Activated T-cell treated with anti-CD3 and anti-CD28 coated beads, Interleukin-2, amount 50 U/mL, for 4 hours (primary cell): ENCODE measurements at regions not wholly inside any gene's neighbourhood (a gene's known extent, or its start where the extent isn't known, plus 50 kb on each side); places are given as distances from the start of the nearest gene placed in this dataset.

Source experiments
- ATAC-seq, 2 donors: fragments of 200-7000 bp; cut with Tn5 transposase; one replicate each; pipeline ENCODE4 v1.10.0; 2021
- DNase-seq: peaks from one replicate; pipeline ENCODE4 v3.0.0-alpha.2; 2020
- H3K27me3 Mint-ChIP-seq: one replicate; pipeline ENCODE4 v1.8.0; 2021; ENCODE audit warnings: low read depth, mixed read lengths
- H3K36me3 Mint-ChIP-seq: one replicate; pipeline ENCODE4 v1.8.0; 2022; ENCODE audit warnings: mixed read lengths; ENCODE audit not compliant: insufficient read depth
- H3K4me1 Mint-ChIP-seq: one replicate; pipeline ENCODE4 v1.8.0; 2021; ENCODE audit warnings: low read depth, mixed read lengths
- H3K4me3 Mint-ChIP-seq: one replicate; pipeline ENCODE4 v1.8.0; 2021; ENCODE audit warnings: mild to moderate bottlenecking, moderate library complexity, mixed read lengths
- H3K9me3 Mint-ChIP-seq: one replicate; pipeline ENCODE4 v1.8.0; 2021; ENCODE audit warnings: mixed read lengths

GRCh38 chr20:50399917-50400704 is 110.1 kb upstream of the PTPN1 start:
- Mint-ChIP-seq H3K4me3 (no peak overlapping the region), H3K4me1 (no peaks in the 10 kb centered on the region)

GRCh38 chr20:50400705-50401586 is 109.2 kb upstream of the PTPN1 start:
- Mint-ChIP-seq H3K9me3 (no peaks in the 10 kb centered on the region), H3K4me3 (no peak overlapping the region), H3K4me1 (no peaks in the 10 kb centered on the region), H3K36me3 (no peaks in the 10 kb centered on the region), H3K27me3 (peaks cover 5% of the 10 kb centered on the region)
- DNase-seq (no peak), ATAC-seq (no peak)

More at GRCh38 chr20:50399917-50400704, 110.1 kb upstream of the PTPN1 start:
- ATAC-seq (no peak), DNase-seq (no peak)
- Mint-ChIP-seq H3K27me3 (peaks cover 5% of the 10 kb centered on the region), H3K9me3 (no peaks in the 10 kb centered on the region), H3K36me3 (no peaks in the 10 kb centered on the region)

- H3K36me3 Mint-ChIP-seq, result no peaks in the 10 kb centered on the region
- ATAC-seq, result no peak
- H3K27me3 Mint-ChIP-seq, result peaks cover 7% of the 10 kb centered on the region
- no peaks in the 10 kb centered on the region for H3K4me1 Mint-ChIP-seq
- H3K4me3 Mint-ChIP-seq, result no peak overlapping the region
- H3K9me3 Mint-ChIP-seq, result no peaks in the 10 kb centered on the region
- DNase-seq, result no peak
Measured at GRCh38 chr20:50401587-50402418, 108.4 kb upstream of the PTPN1 start.

GRCh38 chr20:50403565-50404418 is 106.4 kb upstream of the PTPN1 start:
- Mint-ChIP-seq H3K4me3 (no peak overlapping the region), H3K4me1 (no peaks in the 10 kb centered on the region), H3K9me3 (no peaks in the 10 kb centered on the region), H3K27me3 (peaks cover 8% of the 10 kb centered on the region), H3K36me3 (no peaks in the 10 kb centered on the region)
- no peak for ATAC-seq
- no peak for DNase-seq

GRCh38 chr20:50404419-50405234 is 105.6 kb upstream of the PTPN1 start:
- Mint-ChIP-seq H3K4me1 (no peaks in the 10 kb centered on the region), H3K4me3 (no peak overlapping the region), H3K27me3 (peaks cover 8% of the 10 kb centered on the region), H3K36me3 (no peaks in the 10 kb centered on the region), H3K9me3 (no peaks in the 10 kb centered on the region)
- ATAC-seq (no peak), DNase-seq (no peak)

GRCh38 chr20:50405235-50405914 is 104.8 kb upstream of the PTPN1 start:
- DNase-seq (no peak), ATAC-seq (no peak)
- Mint-ChIP-seq H3K27me3 (peaks cover 8% of the 10 kb centered on the region), H3K4me3 (no peak overlapping the region), H3K4me1 (no peaks in the 10 kb centered on the region), H3K9me3 (no peaks in the 10 kb centered on the region), H3K36me3 (no peaks in the 10 kb centered on the region)

- Mint-ChIP-seq H3K4me3 (no peak overlapping the region), H3K36me3 (no peaks in the 10 kb centered on the region), H3K4me1 (no peaks in the 10 kb centered on the region), H3K9me3 (no peaks in the 10 kb centered on the region), H3K27me3 (peaks cover 8% of the 10 kb centered on the region)
- ATAC-seq (no peak), DNase-seq (no peak)
Measured at GRCh38 chr20:50405915-50406609, 104.1 kb upstream of the PTPN1 start.

GRCh38 chr20:50406610-50407136 is 103.5 kb upstream of the PTPN1 start:
- DNase-seq, result no peak
- peaks cover 8% of the 10 kb centered on the region for H3K27me3 Mint-ChIP-seq
- no peaks in the 10 kb centered on the region for H3K9me3 Mint-ChIP-seq
- H3K4me1 Mint-ChIP-seq, result no peaks in the 10 kb centered on the region
- no peak overlapping the region for H3K4me3 Mint-ChIP-seq
- ATAC-seq, result no peak
- no peaks in the 10 kb centered on the region for H3K36me3 Mint-ChIP-seq

GRCh38 chr20:50408526-50409364 is 101.4 kb upstream of the PTPN1 start:
- Mint-ChIP-seq H3K4me1 (no peaks in the 10 kb centered on the region), H3K27me3 (peaks cover 11% of the 10 kb centered on the region), H3K9me3 (no peaks in the 10 kb centered on the region), H3K36me3 (no peaks in the 10 kb centered on the region), H3K4me3 (no peak overlapping the region)
- ATAC-seq (no peak), DNase-seq (no peak)

GRCh38 chr20:50409495-50409894 is 100.7 kb upstream of the PTPN1 start:
- no peaks in the 10 kb centered on the region for H3K9me3 Mint-ChIP-seq
- no peak overlapping the region for H3K4me3 Mint-ChIP-seq
- DNase-seq, result no peak
- no peak for ATAC-seq
- no peaks in the 10 kb centered on the region for H3K36me3 Mint-ChIP-seq
- no peaks in the 10 kb centered on the region for H3K4me1 Mint-ChIP-seq
- H3K27me3 Mint-ChIP-seq, result peaks cover 7% of the 10 kb centered on the region

- H3K9me3 Mint-ChIP-seq, result no peaks in the 10 kb centered on the region
Measured at GRCh38 chr20:50410343-50410742, 99.8 kb upstream of the PTPN1 start.

More at GRCh38 chr20:50410343-50410742, 99.8 kb upstream of the PTPN1 start:
- ATAC-seq, result no peak
- Mint-ChIP-seq H3K36me3 (no peaks in the 10 kb centered on the region), H3K4me3 (no peak overlapping the region), H3K27me3 (peaks cover 7% of the 10 kb centered on the region), H3K4me1 (no peaks in the 10 kb centered on the region)
- DNase-seq, result no peak
